B cell (primary cell): ENCODE measurements at regions not wholly inside any gene's neighbourhood (a gene's known extent, or its start where the extent isn't known, plus 50 kb on each side); places are given as distances from the start of the nearest gene placed in this dataset.

Source experiments
- EZH2 ChIP-seq: IDR thresholded peaks from 2 replicates; pipeline ENCODE4 v1.6.1; 2012; ENCODE audit warnings: borderline replicate concordance, low read depth, mild to moderate bottlenecking, moderate library complexity, low read length; ENCODE audit not compliant: insufficient read depth, poor library complexity, severe bottlenecking
- TF ChIP-seq, protein P1 (sequence below): fragments of 200-600 bp; IDR thresholded peaks from one replicate; pipeline ENCODE4 v1.8.0; 2022; ENCODE audit warnings: antibody characterized with exemption, mild to moderate bottlenecking

DNA sequence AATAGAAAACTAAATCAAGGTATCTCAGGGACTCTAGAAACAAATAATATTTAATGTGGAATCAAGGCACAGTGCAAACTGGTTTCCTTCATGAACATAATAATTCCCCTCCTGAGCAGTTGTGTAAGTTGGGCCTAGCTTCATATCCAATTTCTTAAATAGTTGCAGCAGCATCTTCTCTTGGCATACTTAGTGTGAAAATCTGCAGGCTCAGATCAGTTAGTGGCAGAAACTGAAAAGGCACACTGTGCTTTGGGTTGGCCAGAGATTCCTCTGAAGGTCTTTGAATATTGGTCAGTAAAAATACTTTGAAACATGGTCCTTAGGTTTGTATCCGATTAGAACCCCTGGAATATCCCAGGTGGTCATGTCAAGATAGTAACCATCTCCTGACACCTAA is 52.5 kb downstream of the CHRM3 start:
- no peak for TF ChIP-seq EZH2
- TF ChIP-seq, protein P1, sequence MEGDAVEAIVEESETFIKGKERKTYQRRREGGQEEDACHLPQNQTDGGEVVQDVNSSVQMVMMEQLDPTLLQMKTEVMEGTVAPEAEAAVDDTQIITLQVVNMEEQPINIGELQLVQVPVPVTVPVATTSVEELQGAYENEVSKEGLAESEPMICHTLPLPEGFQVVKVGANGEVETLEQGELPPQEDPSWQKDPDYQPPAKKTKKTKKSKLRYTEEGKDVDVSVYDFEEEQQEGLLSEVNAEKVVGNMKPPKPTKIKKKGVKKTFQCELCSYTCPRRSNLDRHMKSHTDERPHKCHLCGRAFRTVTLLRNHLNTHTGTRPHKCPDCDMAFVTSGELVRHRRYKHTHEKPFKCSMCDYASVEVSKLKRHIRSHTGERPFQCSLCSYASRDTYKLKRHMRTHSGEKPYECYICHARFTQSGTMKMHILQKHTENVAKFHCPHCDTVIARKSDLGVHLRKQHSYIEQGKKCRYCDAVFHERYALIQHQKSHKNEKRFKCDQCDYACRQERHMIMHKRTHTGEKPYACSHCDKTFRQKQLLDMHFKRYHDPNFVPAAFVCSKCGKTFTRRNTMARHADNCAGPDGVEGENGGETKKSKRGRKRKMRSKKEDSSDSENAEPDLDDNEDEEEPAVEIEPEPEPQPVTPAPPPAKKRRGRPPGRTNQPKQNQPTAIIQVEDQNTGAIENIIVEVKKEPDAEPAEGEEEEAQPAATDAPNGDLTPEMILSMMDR: no peak
